GM18861 (cell line): ENCODE measurements at regions not wholly inside any gene's neighbourhood (a gene's known extent, or its start where the extent isn't known, plus 50 kb on each side); places are given as distances from the start of the nearest gene placed in this dataset.
"Not testable (repeated sequence)": the region's sequence is repeated elsewhere in the genome, so short reads cannot be mapped to it uniquely, and the experiment has no call there.

Experiments
- ATAC-seq: cut with Tn5 transposase; IDR thresholded peaks from one replicate; pipeline ENCODE4 v1.9.1; 2021; ENCODE audit not compliant: unreplicated experiment

GRCh38 chr21:14009238-14009981 is 201.3 kb downstream of the LIPI start:
- not testable (repeated sequence) for ATAC-seq

DNA sequence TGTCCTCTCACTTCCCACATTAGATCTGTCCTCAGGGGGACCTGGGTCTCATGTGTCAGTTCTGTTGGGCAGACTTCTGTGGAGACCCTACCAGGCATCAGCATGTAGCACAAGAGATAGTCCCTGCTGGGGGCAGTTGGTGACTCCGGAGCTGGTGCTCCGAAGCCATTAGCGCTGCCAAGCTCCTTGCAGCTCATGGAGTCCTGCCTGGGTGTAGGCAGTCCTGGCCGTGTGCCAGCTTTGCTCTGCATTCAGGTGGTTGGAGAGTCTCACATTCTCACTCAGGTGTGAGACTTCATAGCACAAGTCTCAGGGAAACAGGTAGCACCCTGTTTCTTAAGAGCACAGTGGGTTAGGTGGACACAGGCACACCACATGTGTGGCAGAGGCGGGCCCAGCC is 202.3 kb downstream of the LIPI start:
- not testable (repeated sequence) for ATAC-seq

- not testable (repeated sequence) for ATAC-seq
Observed at GRCh38 chr21:14008006-14008405, 202.7 kb downstream of the LIPI start.

DNA sequence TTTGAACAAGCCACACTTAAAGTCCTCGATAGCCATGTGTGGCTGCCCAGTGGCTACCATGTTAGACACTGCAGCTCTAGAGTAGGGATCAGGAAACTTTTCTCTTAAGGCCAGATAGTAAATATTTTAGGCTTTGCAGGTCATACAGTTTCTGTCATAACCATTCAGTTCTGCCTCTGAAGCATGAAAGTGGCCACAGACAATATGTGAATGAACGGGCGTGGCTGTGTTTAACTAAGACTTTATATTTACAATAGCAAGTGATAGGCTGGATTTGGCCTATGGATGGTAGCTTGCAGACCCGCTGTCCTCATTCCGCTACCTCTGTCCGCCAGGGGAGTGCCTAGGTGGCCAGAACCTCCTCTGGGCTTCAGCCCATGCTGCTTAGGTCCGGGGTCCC is 204.6 kb downstream of the LIPI start:
- not testable (repeated sequence) for ATAC-seq

DNA sequence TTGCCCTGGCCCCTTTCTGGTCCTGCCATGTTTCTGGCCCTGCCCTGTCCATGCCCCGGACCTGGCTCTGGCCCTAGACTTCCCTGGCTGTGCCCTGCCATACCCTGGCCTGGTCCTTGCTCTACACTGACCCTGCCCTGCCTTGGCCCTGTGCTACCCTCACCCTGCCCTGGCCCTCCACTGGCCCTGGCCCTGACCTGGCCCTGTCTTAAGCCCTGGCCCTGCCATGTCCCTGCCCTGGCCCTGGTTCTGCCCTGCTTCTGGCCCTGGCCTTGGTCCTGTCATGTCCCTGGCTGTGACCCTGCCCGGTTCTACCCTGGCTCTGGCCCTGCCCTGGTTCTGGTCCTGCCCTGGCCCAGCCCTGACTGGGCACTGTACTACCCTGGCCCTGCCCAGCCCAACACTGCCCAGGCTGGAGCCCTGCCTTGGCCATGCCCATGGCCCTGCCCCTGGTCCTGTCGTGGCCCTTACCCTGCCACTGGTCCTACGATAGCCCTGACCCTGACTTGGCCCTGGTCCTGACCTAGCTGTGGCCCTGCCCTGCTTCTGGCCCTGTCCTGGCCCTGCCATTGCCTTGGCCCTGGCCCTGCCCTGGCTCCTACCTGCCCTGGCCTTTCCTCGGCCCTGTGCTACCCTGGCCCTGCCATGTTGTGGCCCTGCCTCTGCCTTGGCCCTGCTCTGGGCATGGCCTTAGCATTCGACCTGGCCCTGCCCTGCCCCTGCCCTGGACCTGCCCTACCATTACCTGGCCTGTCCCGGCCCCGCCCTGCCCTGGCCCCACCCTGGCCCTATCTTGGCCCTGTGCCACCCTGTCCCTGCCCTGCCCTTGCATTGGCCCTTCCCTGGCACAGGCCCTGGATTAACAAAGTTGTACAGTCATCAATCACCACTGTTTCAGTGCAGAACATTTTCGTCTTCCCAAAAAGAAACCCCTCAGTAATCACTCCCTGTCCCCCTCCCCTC is 223.5 kb downstream of the LIPI start:
- not testable (repeated sequence) for ATAC-seq

DNA sequence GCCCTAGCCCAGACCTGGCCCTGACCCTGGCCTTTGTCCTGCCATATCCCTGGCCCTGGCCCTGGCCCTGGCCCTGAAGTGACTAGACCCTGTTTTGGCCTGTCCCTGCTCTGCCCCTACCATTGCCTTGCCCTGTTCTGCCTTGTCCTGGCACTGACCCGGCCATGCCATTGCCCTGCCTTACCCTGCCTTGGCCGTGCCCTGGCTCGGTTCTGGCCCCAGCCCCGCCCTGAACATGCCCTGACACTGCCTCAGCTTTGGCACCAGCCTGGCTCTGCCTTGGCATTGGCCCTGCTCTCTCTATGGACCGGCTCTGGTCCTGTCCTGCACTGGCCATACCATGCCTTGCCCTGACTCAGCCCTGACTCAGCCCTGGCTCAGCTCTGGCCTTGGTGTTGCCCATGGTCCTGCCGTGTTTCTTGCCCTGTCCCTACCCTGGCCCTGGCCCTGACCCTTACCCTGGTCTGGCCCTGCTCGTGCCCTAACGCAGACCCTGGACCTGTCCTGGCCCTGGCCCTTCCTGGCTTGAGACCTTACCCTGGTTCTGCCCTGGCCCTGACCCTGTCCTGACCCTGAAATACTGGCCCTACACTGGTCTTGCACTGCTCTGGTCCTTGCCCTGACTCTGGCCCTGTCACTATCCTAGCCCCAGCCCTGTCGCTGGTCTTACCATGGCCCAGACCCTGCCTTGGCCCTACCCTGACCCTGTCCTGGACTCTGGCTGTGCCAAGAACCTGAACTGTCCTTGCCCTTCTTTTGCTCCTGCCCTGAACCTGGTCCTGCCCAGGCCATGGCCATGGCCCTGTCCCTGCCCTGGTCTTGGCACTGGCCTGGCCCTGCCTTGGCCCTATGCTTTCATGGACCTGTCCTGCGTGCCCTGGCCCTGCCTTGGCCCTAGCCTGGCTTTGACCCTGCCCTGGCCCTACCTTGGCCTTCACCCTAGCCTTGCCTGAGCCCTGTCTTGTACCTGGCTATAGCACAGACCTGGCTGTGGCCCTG is 224.6 kb downstream of the LIPI start:
- not testable (repeated sequence) for ATAC-seq

DNA sequence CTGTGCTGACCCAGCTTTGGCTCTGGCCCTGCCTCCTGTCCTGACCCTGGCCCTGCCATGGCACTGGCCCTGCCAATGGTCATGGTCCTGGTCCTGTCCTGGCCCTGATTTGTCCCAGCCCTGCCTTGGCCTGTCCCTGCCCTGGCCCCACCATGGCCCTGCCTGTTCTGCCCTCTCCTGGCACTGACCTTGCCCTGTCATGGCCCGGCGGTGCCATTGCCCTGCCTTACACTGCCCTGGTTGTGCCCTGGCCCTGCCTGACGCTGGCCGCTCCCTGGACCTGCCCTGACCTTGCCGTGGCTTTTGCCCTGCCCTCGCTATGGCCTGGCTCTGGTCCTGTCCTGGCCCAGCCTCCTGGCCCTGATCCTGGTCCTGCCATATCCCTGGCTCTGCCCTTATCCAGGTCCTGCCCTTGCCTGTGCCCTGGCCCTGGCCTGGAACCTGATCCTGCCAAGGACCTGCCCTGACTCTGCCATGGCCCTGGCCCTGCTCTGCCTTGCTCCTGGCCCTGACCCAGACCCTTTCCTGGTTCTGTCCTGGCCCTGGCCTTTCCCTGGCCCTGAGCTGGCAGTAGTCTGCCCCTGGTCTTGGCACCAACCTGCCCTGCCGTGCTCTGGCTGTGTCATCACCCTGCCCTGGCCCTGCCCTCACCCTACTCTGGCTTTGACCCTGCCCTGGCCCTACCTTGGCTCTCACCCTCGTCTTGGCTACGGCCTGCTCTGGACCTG is 225.5 kb downstream of the LIPI start:
- not testable (repeated sequence) for ATAC-seq

DNA sequence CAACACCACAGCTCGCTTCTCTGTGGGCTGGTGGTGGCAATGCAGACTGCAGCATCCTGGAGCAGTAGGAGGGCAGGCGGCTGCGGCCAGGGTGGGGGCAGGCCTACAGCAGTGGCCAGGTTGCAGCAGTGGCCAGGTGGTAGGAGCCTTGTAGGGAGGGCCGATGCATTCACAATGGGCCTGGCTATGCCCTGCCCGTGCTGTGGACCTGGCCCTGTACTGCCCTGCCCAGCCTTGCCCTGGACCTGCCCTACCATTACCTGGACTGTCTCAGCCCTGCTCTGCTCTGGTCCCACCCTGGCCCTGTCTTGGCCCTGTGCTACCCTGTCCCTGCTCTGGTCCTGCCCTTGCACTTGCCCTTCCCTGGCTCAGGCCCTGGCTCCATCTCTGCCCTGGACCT is 226.0 kb downstream of the LIPI start:
- not testable (repeated sequence) for ATAC-seq

DNA sequence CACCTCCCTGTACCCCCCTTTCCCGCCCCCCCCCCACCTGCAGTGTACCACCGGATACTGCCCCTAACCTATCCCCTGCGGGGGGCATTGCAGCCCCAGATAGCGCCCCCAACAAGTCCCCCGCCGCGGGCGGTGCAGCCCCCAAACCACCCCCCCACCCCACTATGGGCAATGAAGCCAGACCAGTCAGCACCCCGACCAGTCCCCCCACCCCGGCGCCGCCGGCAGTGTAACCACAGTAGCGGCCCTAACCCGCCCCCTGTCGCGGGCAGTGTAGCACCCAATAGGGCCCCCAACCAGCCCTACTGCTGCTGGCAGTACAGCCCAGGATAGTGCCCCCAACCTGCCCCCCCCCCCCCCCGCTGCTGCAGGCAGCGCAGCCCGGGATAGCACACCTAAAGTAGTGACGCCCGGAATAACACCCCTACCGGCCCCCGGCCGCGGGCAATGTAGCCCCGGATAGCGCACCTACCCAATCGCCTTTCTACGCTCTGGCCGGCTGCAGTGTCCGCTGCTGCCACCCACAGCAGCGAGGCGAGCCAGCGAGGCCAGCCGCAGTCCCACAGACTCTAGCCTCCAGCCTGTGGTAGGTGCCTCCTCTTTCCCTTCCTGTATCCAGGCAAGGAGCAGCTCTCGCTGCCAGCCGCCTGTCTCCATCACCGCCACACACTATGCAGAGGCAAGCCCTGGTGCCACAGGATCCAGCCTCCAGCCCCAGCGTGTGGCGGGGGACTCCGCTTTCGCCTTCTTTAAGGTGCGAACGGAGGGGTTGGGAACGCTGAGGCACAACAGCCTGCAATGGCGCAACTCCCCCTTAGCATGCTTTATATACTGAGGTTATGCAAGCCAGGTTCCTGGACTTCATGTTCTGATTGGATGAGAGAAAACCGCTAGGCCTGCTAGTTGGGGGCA is 229.3 kb downstream of the LIPI start:
- not testable (repeated sequence) for ATAC-seq

DNA sequence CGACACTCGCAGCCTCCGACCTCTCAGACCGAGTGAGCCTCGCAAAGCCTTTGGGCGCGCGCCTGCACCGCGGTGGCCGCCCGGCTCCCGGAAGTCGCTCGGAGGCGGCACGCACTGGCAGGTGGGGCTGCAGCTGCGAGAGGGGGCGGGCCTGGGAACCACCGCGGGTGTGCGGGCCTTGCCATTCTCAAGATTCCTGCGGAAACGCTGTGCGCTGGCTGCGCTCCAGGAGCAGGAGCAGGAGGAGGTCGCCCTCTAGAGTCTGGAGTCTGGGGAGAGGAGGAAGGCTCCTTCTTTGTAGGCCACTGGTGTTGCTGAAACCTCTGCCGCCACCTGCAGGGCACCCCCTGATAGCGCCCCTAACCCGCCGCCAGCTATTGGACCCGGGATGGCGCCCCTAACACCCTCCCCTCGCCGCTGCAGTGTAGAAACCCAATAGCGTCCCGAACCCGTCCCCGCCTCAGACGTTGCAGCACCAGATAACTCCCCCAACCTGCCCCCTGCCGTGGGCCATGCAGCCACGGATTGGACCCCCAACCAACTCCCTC is 230.6 kb downstream of the LIPI start:
- ATAC-seq, result peak; percentile 95

- ATAC-seq, result not testable (repeated sequence)
Observed at GRCh38 chr21:13979608-13980007, 231.1 kb downstream of the LIPI start.

DNA sequence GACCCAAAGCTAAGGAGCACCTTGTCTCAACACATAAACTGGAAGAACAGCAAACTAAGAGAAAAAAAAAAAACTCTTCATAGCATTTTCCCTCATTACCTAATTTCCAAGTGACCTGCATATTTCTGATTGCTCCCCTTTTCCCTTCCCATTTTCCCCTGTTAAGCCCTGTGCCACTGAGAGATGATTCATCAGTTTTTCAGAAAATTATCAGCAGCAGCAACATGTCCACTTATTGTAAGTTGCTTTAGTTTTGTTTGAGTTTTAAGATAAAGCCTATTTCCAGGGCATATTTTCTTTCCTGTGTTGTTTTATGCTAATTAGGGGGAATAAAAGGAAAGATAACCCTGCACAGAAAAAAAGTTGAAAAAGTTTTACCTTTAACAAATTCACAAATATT is 236.2 kb downstream of the LIPI start:
- not testable (repeated sequence) for ATAC-seq

GRCh38 chr21:13969853-13970252 is 240.9 kb downstream of the LIPI start:
- ATAC-seq, result not testable (repeated sequence)

DNA sequence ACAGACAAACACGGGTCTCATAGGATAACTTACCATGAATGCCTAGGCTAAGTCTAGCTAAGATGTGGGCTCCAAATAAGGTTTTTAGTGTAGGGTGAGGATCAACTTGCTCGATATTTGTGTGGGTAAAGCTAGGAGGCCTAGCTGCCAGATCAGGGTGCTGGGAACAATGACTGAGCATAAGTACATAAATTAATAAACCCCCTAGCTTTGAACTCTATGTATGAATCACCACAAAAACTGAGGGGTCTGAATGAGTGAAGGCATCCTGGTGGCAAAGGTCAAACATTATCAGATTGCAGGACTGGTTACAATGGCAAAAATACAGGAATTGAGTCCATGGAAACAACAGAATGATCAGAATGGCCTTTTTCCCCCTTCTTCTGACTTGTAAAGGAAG is 241.8 kb downstream of the LIPI start:
- not testable (repeated sequence) for ATAC-seq

DNA sequence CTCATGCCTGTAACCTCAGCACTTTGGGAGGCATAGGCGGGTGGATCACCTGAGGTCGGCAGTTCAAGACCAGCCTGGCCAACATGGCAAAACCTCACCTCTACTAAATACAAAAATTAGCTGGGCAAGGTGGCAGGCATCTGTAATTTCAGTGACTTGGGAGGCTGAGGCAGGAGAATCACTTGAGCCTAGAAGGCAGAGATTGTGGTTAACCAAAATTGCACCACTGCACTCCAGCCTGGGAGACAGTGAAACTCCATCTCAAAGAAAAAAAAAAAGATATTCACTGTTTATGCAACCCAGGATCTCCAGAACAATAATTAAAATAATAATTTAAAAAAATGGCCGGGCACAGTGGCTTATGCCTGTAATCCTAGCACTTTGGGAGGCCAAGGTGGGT is 247.5 kb downstream of the LIPI start:
- not testable (repeated sequence) for ATAC-seq

- ATAC-seq, result no peak
Observed at GRCh38 chr21:13937236-13937635, 273.5 kb downstream of the LIPI start.

DNA sequence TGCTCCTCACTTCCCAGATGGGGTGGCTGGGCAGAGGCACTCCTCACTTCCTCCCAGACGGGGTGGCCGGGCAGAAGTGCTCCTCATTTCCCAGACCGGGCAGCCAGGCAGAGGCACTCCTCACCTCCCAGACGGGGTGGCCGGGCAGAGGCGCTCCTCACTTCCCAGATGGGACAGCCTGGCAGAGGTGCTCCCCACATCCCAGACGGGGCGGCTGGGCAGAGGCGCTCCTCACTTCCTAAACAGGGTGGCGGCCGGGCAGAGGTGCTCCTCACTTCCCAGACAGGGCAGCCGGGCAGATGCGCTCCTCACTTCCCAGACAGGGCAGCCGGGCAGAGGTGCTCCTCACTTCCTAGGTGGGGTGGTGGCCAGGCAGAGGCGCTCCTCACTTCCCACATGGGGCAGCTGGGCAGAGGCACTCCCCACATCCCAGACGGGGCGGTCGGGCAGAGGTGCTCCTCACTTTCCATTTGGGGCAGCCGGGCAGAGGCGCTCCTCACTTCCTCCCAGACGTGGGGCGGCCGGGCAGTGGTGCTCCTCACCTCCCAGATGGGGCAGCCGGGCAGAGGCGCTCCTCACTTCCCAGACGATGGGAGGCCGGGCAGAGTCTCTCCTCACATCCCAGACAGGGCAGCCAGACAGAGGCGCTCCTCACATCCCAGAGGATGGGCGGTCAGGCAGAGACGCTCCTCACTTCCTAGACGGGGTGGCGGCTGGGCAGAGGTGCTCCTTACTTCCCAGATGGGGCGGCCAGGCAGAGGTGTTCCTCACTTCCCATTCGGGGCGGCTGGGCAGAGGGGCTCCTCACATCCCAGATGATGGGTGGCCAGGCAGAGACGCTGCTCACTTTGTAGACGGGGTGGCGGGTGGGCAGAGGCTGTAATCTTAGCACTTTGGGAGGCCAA is 274.5 kb downstream of the LIPI start:
- not testable (repeated sequence) for ATAC-seq
